ENCODE measurements at regions not wholly inside any gene's neighbourhood (a gene's known extent, or its start where the extent isn't known, plus 50 kb on each side); places are given as distances from the start of the nearest gene placed in this dataset.

DNA sequence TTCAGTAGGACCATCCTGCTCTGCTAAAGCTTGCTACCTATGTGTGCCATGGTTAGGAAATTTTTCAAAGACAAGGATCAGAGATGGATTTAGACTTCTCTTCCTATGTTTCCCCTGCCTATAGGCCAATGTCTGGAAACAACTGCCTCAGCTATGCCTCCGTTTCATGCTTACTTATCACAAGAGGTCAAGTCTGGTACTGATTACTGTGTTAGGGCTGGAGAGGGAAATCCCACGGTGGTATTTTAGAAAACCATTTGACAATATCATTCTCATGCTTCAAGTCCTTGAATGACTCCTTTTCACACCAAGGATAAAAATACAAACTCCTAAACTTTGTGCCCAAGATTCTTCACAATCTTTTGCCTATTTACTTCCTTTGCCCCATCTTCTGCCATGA, 484.3 kb downstream of the DHX35 start:
- no peak for DNase-seq

- no peak for DNase-seq
These were observed 483.0 kb downstream of the DHX35 start for GRCh38 chr20:39445095-39445494.

DNA sequence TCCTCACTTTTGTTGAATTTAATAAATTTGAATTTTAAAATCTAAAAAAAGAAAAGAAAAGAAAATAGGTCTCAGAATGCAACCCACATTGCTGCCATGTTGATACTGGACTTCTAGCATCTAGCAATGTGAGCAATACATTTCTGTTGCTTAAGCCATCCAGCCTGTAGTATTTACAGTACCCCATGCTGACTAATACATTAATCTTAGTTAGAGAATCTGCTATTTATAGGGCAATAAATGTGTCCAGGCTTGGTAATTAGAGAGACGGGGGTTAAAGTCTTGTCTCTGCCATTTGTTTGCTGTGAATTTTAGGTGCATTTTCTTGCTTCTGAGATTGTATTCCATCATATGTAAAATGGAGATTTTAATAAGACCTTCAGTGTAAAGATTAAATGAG, 471.3 kb downstream of the DHX35 start:
- no peak for DNase-seq

DNA sequence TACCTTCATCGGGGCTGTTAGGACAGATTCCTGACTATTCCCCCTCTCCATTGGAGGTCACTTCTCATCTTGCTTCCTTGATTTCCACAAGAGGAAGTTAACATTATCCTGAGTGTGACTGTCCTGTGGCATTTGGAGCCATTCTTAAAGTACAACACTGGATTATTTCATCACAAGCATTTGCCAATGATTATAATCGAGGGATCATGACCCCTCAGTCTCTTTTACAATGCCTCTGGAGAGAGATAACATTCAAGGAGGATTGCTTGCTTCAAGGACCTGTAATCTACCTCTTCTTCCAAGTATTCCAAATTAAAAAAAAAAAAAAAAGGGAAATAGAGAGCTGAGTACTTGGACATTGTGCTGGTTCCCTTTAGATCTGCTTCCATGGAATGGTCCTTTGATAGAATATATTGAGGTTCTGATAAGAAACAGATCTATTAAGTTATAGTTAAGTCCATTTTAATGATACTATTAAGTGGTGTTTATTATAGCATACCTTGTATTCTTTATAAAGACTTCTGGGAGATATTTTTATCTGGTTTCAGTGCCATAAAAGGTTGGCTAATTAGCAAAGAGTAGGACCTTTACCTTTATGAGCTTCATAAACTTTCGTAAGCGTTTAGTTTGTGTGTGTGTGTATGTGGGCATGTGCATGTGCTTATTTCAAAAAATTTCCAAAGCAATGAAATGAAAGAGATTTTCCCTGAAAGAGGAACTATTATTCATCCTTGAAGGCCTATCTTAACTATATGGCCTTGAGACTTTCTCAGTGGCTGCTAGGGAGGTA, 469.1 kb downstream of the DHX35 start:
- no peak for DNase-seq

GRCh38 chr20:39429726-39430125, 467.6 kb downstream of the DHX35 start:
- peak in 1 of 58 donors; percentile 3 for DNase-seq

DNA sequence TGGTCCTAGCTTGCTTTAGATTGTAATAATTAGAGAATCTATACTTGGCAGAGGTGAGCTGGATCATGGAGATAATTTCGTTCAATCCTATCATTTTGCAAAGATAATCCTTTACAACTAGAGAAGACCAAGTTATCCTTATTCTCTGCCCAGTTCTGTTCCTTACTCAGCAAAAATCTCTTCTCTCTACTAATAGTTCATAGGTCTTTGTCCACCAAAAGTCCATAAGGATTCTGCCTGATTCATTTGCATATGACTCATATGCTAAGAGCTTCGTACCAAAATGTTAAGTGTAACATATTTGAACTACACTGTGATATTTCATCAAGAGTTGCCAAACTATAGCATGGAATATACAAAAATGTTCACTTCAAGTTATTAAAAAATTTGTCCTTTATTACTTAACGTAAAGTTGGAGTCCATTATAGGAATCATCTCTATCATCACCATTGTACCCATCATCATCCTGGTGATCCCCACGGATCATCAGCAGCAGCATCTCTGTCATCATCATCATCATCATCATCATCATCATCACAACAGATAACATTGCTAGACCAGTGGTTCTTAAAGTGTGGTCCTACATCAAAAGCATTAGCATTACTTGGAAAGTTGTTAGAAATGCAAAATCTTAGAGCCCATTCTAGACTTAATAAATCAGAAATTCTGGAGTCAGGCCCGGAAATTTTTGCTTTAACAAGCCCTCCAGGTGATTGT, 463.0 kb downstream of the DHX35 start:
- no peak for DNase-seq

GRCh38 chr20:39421571-39422105, 459.5 kb downstream of the DHX35 start:
- DNase-seq, result no peak

DNA sequence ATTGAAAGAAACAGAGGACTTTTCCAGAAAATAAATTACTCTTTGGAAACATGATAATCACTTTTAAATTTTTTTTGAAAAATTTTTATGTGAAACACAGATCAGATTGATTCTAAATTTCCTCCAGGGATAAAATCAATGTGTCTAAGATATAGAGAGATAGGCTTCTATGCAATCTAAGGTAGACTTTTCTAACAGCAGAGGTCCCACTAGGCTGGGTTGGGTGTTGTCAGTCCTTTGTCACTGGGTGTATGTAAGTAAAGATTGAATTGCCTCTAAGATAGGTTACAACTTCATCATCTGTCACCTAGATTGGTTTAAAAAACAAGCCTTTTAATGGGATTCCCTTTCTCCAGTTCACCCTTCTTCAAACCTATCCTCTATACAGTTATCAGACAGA, 449.9 kb downstream of the DHX35 start:
- DNase-seq, result no peak

DNA sequence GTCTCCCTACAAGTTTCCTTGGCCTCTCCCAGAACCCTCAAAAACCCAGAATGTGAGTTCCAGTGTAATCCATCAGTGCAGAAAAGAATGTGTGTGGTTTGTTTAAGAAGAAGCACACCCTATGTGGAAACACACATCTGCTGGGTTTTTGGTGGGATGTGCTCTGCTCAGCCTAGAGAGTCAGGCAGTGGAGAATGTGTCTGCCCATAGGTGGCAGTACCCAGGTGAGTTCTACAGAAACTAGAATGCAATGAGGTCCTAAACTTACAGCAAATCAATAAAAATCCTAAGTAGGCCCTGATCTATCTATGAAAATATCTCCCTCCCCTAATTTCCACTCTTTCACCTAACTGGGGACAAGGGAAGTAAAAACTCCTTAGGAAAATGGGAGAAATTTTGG, 437.3 kb downstream of the DHX35 start:
- DNase-seq, result no peak

DNA sequence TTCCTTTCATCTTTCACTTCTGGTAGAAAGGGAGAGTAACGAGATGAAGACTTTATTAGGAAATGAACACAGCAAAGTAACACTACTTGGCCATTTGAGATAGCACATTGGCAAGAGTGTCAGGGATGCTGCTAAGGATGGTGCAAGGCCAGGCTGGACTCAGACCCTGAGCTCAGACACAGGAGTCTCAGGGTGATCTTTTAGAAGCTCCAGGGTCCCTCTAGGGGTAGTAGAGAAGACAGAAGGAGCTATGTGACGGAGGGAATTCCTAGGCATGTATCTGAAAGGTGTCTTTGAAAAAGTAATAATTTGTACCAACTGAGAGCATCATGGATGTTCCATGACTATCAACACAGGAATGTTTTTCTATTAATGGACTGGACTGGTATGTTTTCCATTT, 436.5 kb downstream of the DHX35 start:
- no peak for DNase-seq

DNA sequence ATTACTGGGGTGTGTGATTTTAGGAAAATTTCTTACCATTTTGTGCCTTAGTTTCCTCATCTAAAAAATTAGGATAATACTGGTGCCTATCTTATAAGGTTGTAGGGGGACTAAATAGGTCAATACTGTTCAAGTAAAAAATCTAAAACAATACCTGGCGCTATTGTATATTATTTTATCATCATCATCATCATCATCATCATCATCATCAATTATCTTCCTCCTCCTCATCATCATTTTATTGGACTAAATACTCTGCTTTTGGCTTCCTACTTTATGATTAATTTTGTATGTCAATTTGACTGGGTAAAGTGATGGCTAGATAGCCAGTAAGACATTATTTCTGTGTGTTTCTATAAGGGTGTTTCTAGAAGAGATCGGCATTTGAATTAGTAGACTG, 435.5 kb downstream of the DHX35 start:
- DNase-seq, result no peak

DNA sequence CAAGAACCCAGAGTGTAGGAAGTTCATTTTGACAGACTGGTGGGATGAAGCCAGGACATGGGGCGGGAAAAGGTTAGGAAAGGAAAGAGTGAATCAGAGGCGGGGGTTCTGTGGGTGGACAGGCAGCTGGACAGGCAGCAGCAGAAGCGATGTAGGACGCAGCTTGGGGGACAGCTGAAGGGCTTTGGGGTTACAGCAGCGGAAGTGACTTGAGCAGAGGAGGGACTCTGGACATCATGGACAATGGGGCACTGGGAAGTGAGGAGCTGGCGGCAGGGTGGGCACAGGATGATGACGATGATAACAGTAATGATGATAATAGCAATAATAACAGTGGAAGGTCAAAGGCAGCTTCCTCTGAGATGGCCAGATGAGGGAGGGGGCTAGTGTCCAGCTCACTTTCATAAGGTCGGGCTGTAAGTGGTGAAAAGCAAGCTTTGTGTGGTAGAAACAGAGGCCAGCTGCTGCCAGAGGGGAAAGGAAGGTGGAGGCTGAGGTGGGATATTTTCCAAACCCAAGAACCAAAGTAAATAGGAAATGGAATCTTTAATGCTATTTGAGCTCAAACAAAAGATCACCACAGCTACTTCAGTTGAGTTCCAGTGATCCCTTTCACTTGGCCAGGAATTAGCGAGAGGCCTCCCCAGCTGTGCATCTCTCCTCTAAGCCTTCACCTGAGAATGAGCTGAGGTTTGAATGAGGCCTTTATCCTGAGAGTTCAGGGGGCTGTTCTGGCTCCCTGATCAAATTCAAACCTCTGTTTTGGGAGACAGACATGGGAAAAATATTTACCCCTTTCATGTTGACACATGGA, 433.5 kb downstream of the DHX35 start:
- no peak for DNase-seq

GRCh38 chr20:39394461-39394860, 432.3 kb downstream of the DHX35 start:
- DNase-seq, result no peak

- no peak for DNase-seq
These were observed 428.0 kb downstream of the DHX35 start for GRCh38 chr20:39390186-39390585.

DNA sequence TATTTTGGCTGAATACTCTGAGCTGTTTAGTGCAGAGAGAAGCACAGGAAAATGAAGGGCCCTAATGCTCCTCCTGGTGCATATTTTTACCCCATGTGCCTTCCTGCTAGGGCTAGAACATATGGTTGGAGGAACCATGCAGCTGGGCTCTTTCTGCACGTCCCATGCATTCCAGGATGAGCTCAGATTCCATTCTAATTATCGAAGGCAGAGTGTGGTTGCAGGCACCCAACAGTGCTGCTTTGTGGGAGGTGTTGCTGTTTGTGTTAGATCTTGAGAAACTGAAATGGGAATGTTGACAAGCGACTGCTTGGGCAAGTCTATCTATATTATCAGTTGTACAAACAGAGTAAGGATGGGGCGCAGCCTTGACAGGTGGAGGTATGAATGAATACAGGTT, 419.5 kb downstream of the DHX35 start:
- peak in 17 of 58 donors; percentile 1 to 63 (median 20) for DNase-seq

- DNase-seq, result no peak
These were observed 416.6 kb downstream of the DHX35 start for GRCh38 chr20:39378776-39379175.

DNA sequence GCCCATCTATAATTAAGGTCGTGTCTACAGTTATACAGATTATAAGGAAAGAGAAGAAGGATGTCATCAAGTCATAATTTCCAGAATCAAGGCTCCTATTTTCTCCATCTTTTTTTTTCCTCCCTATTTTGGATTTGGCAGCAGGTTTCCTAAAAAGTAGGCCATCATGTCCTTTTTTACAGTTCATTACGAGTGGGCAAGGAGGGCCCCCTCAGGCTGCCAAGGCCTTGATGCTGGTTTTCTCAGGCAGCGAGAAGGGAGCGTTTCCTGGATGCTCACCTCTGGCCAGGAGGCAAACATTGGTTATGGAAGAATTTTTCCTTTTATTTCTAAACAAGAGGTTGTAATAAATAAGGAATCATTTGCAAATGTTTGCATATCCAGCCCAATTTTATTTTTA, 414.6 kb downstream of the DHX35 start:
- no peak for DNase-seq

GRCh38 chr20:39364320-39364719, 402.2 kb downstream of the DHX35 start:
- DNase-seq, result no peak

- no peak for DNase-seq
These were observed 398.0 kb downstream of the DHX35 start for GRCh38 chr20:39359981-39360620.

DNA sequence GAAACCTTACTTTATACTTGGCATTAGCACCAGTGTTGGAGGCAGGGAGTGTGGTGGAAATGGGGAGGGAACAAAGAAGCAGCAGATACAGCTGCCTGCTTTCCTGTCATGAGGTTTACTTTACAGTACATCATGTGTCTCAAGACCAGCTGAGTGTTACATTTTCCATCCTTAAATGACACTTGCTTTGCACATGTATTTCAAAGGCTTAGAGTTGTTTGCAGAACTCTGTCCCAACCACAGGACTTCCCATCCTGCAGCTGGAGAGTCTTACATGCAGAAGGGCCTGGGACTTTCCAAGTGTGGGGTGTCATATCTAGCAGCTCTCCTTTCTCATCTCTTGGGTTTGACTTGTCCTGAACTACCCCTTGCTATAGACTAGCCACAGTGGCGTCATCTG, 395.9 kb downstream of the DHX35 start:
- peak in 2 of 58 donors; percentile 15 to 36 for DNase-seq

- DNase-seq, result no peak
These were observed 394.8 kb downstream of the DHX35 start for GRCh38 chr20:39356908-39357307.
